ENCODE measurements at regions not wholly inside any gene's neighbourhood (a gene's known extent, or its start where the extent isn't known, plus 50 kb on each side); places are given as distances from the start of the nearest gene placed in this dataset.

- TF ChIP-seq CTCF (IDR thresholded peaks at IDR 0.05): no peak
- TF ChIP-seq POLR2A (IDR thresholded peaks at IDR 0.05): no peak
- TF ChIP-seq POLR2AphosphoS5 (IDR thresholded peaks at IDR 0.05): no peak
Observed at GRCh38 chr9:96157675-96158074, 144.3 kb downstream of the HSD17B3 start.
